ENCODE measurements at regions not wholly inside any gene's neighbourhood (a gene's known extent, or its start where the extent isn't known, plus 50 kb on each side); places are given as distances from the start of the nearest gene placed in this dataset.

GRCh38 chr9:90047828-90048227 is 443.0 kb downstream of the GADD45G start:
- no peak overlapping the region for H3K4me3 ChIP-seq
- intact Hi-C loops (cut with DNase I) = no loop called here
- no peaks in the 10 kb centered on the region for H3K27me3 ChIP-seq
- H3K27ac ChIP-seq = no peak overlapping the region
- no peaks in the 10 kb centered on the region for H3K36me3 ChIP-seq
- H3K9me3 ChIP-seq = no peaks in the 10 kb centered on the region
- H3K4me1 ChIP-seq = no peaks in the 10 kb centered on the region
- DNase-seq (ENCODE audit: low spot score in 2 of 2) = no peak
- TF ChIP-seq, protein P1, sequence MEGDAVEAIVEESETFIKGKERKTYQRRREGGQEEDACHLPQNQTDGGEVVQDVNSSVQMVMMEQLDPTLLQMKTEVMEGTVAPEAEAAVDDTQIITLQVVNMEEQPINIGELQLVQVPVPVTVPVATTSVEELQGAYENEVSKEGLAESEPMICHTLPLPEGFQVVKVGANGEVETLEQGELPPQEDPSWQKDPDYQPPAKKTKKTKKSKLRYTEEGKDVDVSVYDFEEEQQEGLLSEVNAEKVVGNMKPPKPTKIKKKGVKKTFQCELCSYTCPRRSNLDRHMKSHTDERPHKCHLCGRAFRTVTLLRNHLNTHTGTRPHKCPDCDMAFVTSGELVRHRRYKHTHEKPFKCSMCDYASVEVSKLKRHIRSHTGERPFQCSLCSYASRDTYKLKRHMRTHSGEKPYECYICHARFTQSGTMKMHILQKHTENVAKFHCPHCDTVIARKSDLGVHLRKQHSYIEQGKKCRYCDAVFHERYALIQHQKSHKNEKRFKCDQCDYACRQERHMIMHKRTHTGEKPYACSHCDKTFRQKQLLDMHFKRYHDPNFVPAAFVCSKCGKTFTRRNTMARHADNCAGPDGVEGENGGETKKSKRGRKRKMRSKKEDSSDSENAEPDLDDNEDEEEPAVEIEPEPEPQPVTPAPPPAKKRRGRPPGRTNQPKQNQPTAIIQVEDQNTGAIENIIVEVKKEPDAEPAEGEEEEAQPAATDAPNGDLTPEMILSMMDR (IDR thresholded peaks at IDR 0.05) = no peak

GRCh38 chr9:90052366-90052765 is 447.6 kb downstream of the GADD45G start:
- intact Hi-C loops (cut with DNase I) = no loop called here
- H3K27me3 ChIP-seq = no peaks in the 10 kb centered on the region
- TF ChIP-seq, protein P1 (IDR thresholded peaks at IDR 0.05) = no peak
- no peak overlapping the region for H3K4me3 ChIP-seq
- no peaks in the 10 kb centered on the region for H3K36me3 ChIP-seq
- no peak for DNase-seq (ENCODE audit: low spot score in 2 of 2)
- H3K9me3 ChIP-seq = no peaks in the 10 kb centered on the region
- no peak overlapping the region for H3K27ac ChIP-seq
- H3K4me1 ChIP-seq = no peaks in the 10 kb centered on the region

GRCh38 chr9:90053027-90053426 is 448.2 kb downstream of the GADD45G start:
- Histone ChIP-seq H3K4me1 (no peaks in the 10 kb centered on the region), H3K9me3 (no peaks in the 10 kb centered on the region), H3K4me3 (no peak overlapping the region), H3K27ac (no peak overlapping the region), H3K36me3 (no peaks in the 10 kb centered on the region), H3K27me3 (no peaks in the 10 kb centered on the region)
- TF ChIP-seq, protein P1 (IDR thresholded peaks at IDR 0.05) = no peak
- no peak for DNase-seq (ENCODE audit: low spot score in 2 of 2)
- intact Hi-C loops (cut with DNase I) = no loop called here

GRCh38 chr9:90054810-90055209 is 450.0 kb downstream of the GADD45G start:
- Histone ChIP-seq H3K27ac (no peak overlapping the region), H3K9me3 (no peaks in the 10 kb centered on the region), H3K36me3 (no peaks in the 10 kb centered on the region), H3K4me3 (no peak overlapping the region), H3K4me1 (no peaks in the 10 kb centered on the region), H3K27me3 (no peaks in the 10 kb centered on the region)
- TF ChIP-seq, protein P1 (IDR thresholded peaks at IDR 0.05) = no peak
- DNase-seq (ENCODE audit: low spot score in 2 of 2) = no peak
- intact Hi-C loops (cut with DNase I) = no loop called here

DNA sequence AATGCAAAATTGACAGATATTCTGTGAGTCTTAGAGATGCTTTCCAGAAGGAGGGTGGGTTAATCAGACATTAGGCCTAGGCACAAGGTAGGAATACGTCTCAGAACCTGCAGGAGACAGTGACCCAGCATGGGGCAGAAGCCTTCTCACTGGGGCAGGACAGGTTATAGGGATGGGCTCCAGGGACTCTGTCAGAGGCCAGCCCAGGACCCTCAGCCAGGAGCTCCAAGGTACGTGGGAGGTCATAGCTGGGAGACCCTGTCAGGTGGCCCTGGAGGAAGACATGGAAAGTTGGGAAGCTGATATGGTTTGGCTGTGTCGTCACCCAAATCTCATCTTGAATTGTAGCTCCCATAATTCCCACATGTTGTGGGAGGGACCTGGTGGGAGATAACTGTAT is 450.4 kb downstream of the GADD45G start:
- no peak overlapping the region for H3K4me3 ChIP-seq
- no peaks in the 10 kb centered on the region for H3K36me3 ChIP-seq
- no peaks in the 10 kb centered on the region for H3K4me1 ChIP-seq
- H3K27me3 ChIP-seq = no peaks in the 10 kb centered on the region
- H3K27ac ChIP-seq = no peak overlapping the region
- no peak for DNase-seq (ENCODE audit: low spot score in 2 of 2)
- no peaks in the 10 kb centered on the region for H3K9me3 ChIP-seq
- TF ChIP-seq, protein P1 (IDR thresholded peaks at IDR 0.05) = no peak
- intact Hi-C loops (cut with DNase I) = no loop called here

- TF ChIP-seq, protein P1 (IDR thresholded peaks at IDR 0.05) = no peak
- Histone ChIP-seq H3K4me1 (no peaks in the 10 kb centered on the region), H3K27me3 (no peaks in the 10 kb centered on the region), H3K9me3 (no peaks in the 10 kb centered on the region), H3K36me3 (no peaks in the 10 kb centered on the region), H3K4me3 (no peak overlapping the region), H3K27ac (no peak overlapping the region)
- DNase-seq (ENCODE audit: low spot score in 2 of 2) = no peak
- intact Hi-C loops (cut with DNase I) = no loop called here
Observed at GRCh38 chr9:90057361-90057760, 452.5 kb downstream of the GADD45G start.

All from ascending aorta (tissue), 2 donors.